H1 (cell line): ENCODE measurements at regions not wholly inside any gene's neighbourhood (a gene's known extent, or its start where the extent isn't known, plus 50 kb on each side); places are given as distances from the start of the nearest gene placed in this dataset.

Experiments used
- CTCF ChIA-PET: fragments of 300-600 bp; sonication (Branson Sonifier 250); formaldehyde crosslinking; loops from one replicate; lab custom pipeline; 2021; ENCODE audit not compliant: partially characterized antibody; lab: Charles Lee
- POLR2A ChIA-PET: fragments of 300-600 bp; sonication (Branson Sonifier 250); formaldehyde crosslinking; loops from one replicate; lab custom pipeline; 2021; ENCODE audit warnings: inconsistent platforms; ENCODE audit not compliant: partially characterized antibody; lab: Charles Lee
- DNase-seq, 2 experiments: peaks; one replicate each; pipeline versions ENCODE4 v3.0.0 to v3.0.0-alpha.2; 2010 to 2022; ENCODE audit warnings: low spot score in 2 of 2, low read depth in 1 of 2, mixed read lengths in 1 of 2
- FAIRE-seq: peaks from 2 replicates; lab custom pipeline; 2011; peaks lifted over from hg19 to GRCh38; lab: Jason Lieb, UNC
- H2AFZ ChIP-seq: 2 replicates; pipeline ENCODE4 v1.8.1; 2012; ENCODE audit warnings: low read length, inconsistent platforms
- H2AK5ac ChIP-seq: 2 replicates; pipeline ENCODE4 v1.6.1; 2013; ENCODE audit warnings: low read depth, low read length
- H2BK120ac ChIP-seq: replicated peaks from 2 replicates; pipeline ENCODE3; 2013; ENCODE audit warnings: low read depth, low read length, inconsistent platforms
- H2BK12ac ChIP-seq: 2 replicates; pipeline ENCODE4 v1.6.1; 2013; ENCODE audit warnings: low read depth, low read length
- H2BK15ac ChIP-seq: 2 replicates; pipeline ENCODE4 v1.6.1; 2013; ENCODE audit warnings: low read length
- H2BK20ac ChIP-seq: 2 replicates; pipeline ENCODE4 v1.6.1; 2013; ENCODE audit warnings: low read length
- H2BK5ac ChIP-seq: 2 replicates; pipeline ENCODE4 v1.6.1; 2013; ENCODE audit warnings: low read depth, low read length
- H3K14ac ChIP-seq: 2 replicates; pipeline ENCODE4 v1.6.1; 2013; ENCODE audit warnings: inconsistent platforms; ENCODE audit not compliant: insufficient read length
- H3K18ac ChIP-seq: 2 replicates; pipeline ENCODE4 v1.6.1; 2013; ENCODE audit warnings: low read length; ENCODE audit errors: extremely low read depth
- H3K23ac ChIP-seq: 2 replicates; pipeline ENCODE4 v1.6.1; 2013; ENCODE audit warnings: inconsistent platforms; ENCODE audit not compliant: insufficient read length
- H3K23me2 ChIP-seq: 2 replicates; pipeline ENCODE4 v1.6.1; 2013; ENCODE audit warnings: low read depth, low read length
- H3K27ac ChIP-seq: 2 replicates; pipeline ENCODE4 v1.6.1; 2011; ENCODE audit warnings: low read depth, low read length, inconsistent platforms
- H3K27me3 ChIP-seq, 4 experiments: replicated peaks in 1 of 4; 1 replicate in 1 of 4; 2 replicates in 3 of 4; pipeline versions ENCODE4 v1.6.1 to v1.8.1; 2011 to 2013; ENCODE audit warnings: low read length in 3 of 4, mild to moderate bottlenecking in 3 of 4, inconsistent platforms in 2 of 4, mixed read lengths in 2 of 4, moderate library complexity in 1 of 4; ENCODE audit not compliant: control insufficient read depth in 3 of 4, insufficient read depth in 3 of 4; ENCODE audit errors: extremely low read depth in 1 of 4
- H3K36me3 ChIP-seq, 4 experiments: 2 replicates each; pipeline versions ENCODE4 v1.6.1 to v1.8.1; 2011 to 2013; ENCODE audit warnings: mild to moderate bottlenecking in 4 of 4, low read length in 3 of 4, moderate library complexity in 2 of 4, control low read depth in 1 of 4, inconsistent platforms in 1 of 4; ENCODE audit not compliant: insufficient read depth in 4 of 4, control insufficient read depth in 2 of 4
- H3K4ac ChIP-seq: replicated peaks from 2 replicates; pipeline ENCODE3; 2013; ENCODE audit warnings: low read length, low read depth, mixed read lengths, inconsistent platforms; ENCODE audit not compliant: insufficient read length
- H3K4me1 ChIP-seq, 4 experiments: replicated peaks in 1 of 4; 1 replicate in 1 of 4; 2 replicates in 3 of 4; pipeline versions ENCODE4 v1.6.1 to v1.8.1; 2011 to 2013; ENCODE audit warnings: low read length in 3 of 4, inconsistent platforms in 2 of 4, mixed read lengths in 1 of 4; ENCODE audit not compliant: insufficient read depth in 4 of 4, control insufficient read depth in 3 of 4
- H3K4me2 ChIP-seq, 2 experiments: 2 replicates each; pipeline versions ENCODE4 v1.6.1 to v1.8.1; 2011 to 2013; ENCODE audit warnings: low read depth in 2 of 2, low read length in 2 of 2, control low read depth in 1 of 2, inconsistent platforms in 1 of 2, mild to moderate bottlenecking in 1 of 2; ENCODE audit not compliant: insufficient read depth in 1 of 2
- H3K4me3 ChIP-seq, 4 experiments: fragments of 200-600, 300-600 bp in 1 of 4; sonication (generic), shearing (Covaris generic), sonication (Bioruptor Twin) in 1 of 4; 2 replicates each; pipeline versions ENCODE4 v1.5.1 to v1.8.1; 2011 to 2016; ENCODE audit warnings: low read length in 4 of 4, low read depth in 3 of 4, control low read depth in 2 of 4, inconsistent platforms in 2 of 4, mild to moderate bottlenecking in 2 of 4, mixed read lengths in 1 of 4, moderate library complexity in 1 of 4; ENCODE audit not compliant: insufficient read depth in 2 of 4; ENCODE audit errors: extremely low read depth in 1 of 4
- H3K56ac ChIP-seq: replicated peaks from 2 replicates; pipeline ENCODE3; 2013; ENCODE audit warnings: low read depth, mild to moderate bottlenecking, mixed read lengths, low read length, inconsistent platforms; ENCODE audit not compliant: insufficient read length
- H3K79me1 ChIP-seq: 2 replicates; pipeline ENCODE4 v1.6.1; 2013; ENCODE audit warnings: low read depth, low read length, control low read depth
- H3K79me2 ChIP-seq, 2 experiments: 2 replicates each; pipeline versions ENCODE4 v1.6.1 to v1.8.1; 2012 to 2013; ENCODE audit warnings: low read length in 2 of 2, mild to moderate bottlenecking in 2 of 2, inconsistent platforms in 1 of 2; ENCODE audit not compliant: insufficient read depth in 2 of 2, control insufficient read depth in 1 of 2
- H3K9ac ChIP-seq, 4 experiments: replicated peaks in 1 of 4; 1 replicate in 1 of 4; 2 replicates in 3 of 4; pipeline versions ENCODE4 v1.6.1 to v1.8.1; 2011 to 2013; ENCODE audit warnings: low read depth in 3 of 4, low read length in 3 of 4, control low read depth in 2 of 4, mild to moderate bottlenecking in 2 of 4, moderate library complexity in 2 of 4, inconsistent platforms in 1 of 4; ENCODE audit errors: extremely low read depth in 1 of 4
- H3K9me3 ChIP-seq, 2 experiments: 2 replicates each; pipeline versions ENCODE4 v1.6.1 to v1.8.1; 2012 to 2013; ENCODE audit warnings: mild to moderate bottlenecking in 2 of 2, moderate library complexity in 2 of 2, control low read depth in 1 of 2, inconsistent platforms in 1 of 2, low read depth in 1 of 2, low read length in 1 of 2, mixed read lengths in 1 of 2; ENCODE audit not compliant: insufficient read depth in 2 of 2
- H4K20me1 ChIP-seq, 2 experiments: replicated peaks in 1 of 2; 2 replicates each; pipeline versions ENCODE3 to v1.8.1; 2011 to 2013; ENCODE audit warnings: inconsistent platforms in 2 of 2, low read length in 2 of 2, mild to moderate bottlenecking in 1 of 2; ENCODE audit not compliant: insufficient read depth in 2 of 2, control insufficient read depth in 1 of 2
- H4K5ac ChIP-seq: 2 replicates; pipeline ENCODE4 v1.6.1; 2013; ENCODE audit warnings: low read length, low read depth, mixed read lengths, inconsistent platforms; ENCODE audit not compliant: insufficient read length
- H4K8ac ChIP-seq: 2 replicates; pipeline ENCODE4 v1.8.0; 2013; ENCODE audit warnings: mild to moderate bottlenecking, moderate library complexity, low read length, inconsistent platforms; ENCODE audit not compliant: insufficient read depth; ENCODE audit errors: extremely low read depth
- H4K91ac ChIP-seq: replicated peaks from 2 replicates; pipeline ENCODE3; 2013; ENCODE audit warnings: low read length, mixed read lengths, inconsistent platforms; ENCODE audit not compliant: insufficient read length
- ASH2L ChIP-seq: fragments of 200-600, 300-600 bp; sonication (generic); IDR thresholded peaks from one replicate; pipeline ENCODE4 v1.7.1; 2017; ENCODE audit warnings: low read length
- BACH1 ChIP-seq: IDR thresholded peaks from 2 replicates; pipeline ENCODE4 v1.6.1; 2012; ENCODE audit warnings: low read length, improper control_type of control experiment
- CBX5 ChIP-seq: fragments of 300-800, 300-1000 bp; sonication (generic); IDR thresholded peaks from 2 replicates; pipeline ENCODE4 v1.7.1; 2016; ENCODE audit warnings: antibody characterized with exemption, low read length, low read depth
- CBX8 ChIP-seq: fragments of 300-800, 300-1000 bp; sonication (generic); IDR thresholded peaks from 2 replicates; pipeline ENCODE4 v1.7.1; 2016; ENCODE audit warnings: low read depth, low read length, borderline replicate concordance
- HDAC6 ChIP-seq: IDR thresholded peaks from one replicate; pipeline ENCODE4 v1.7.1; 2012; ENCODE audit warnings: low read depth, mild to moderate bottlenecking, inconsistent platforms, low read length, moderate library complexity
- KDM4A ChIP-seq: IDR thresholded peaks from one replicate; pipeline ENCODE4 v1.7.1; 2012; ENCODE audit warnings: low read depth, mild to moderate bottlenecking, moderate library complexity, low read length, inconsistent platforms; ENCODE audit not compliant: severe bottlenecking
- POLR2A ChIP-seq, 2 experiments: IDR thresholded peaks; 1 replicate in 1 of 2; 2 replicates in 1 of 2; pipeline ENCODE4 v1.6.1; 2011; ENCODE audit warnings: low read depth in 2 of 2, low read length in 2 of 2, mild to moderate bottlenecking in 2 of 2; ENCODE audit errors: control extremely low read depth in 1 of 2
- POU5F1 ChIP-seq: IDR thresholded peaks from 2 replicates; pipeline ENCODE4 v1.6.1; 2011; ENCODE audit warnings: low read depth, mild to moderate bottlenecking, low read length, moderate library complexity
- RAD21 ChIP-seq, 2 experiments: IDR thresholded peaks in 1 of 2; conservative IDR thresholded peaks in 1 of 2; 2 replicates each; pipeline ENCODE4 v1.6.1; 2011; ENCODE audit warnings: low read depth in 2 of 2, low read length in 2 of 2, improper control_type of control experiment in 1 of 2, inconsistent platforms in 1 of 2, mild to moderate bottlenecking in 1 of 2, moderate library complexity in 1 of 2
- SAP30 ChIP-seq: fragments of 300-600 bp; sonication (generic); IDR thresholded peaks from 2 replicates; pipeline ENCODE4 v1.7.1; 2012; ENCODE audit warnings: low read length, moderate library complexity, mild to moderate bottlenecking, inconsistent platforms; ENCODE audit not compliant: insufficient read depth, insufficient replicate concordance
- SIRT6 ChIP-seq: IDR thresholded peaks from one replicate; pipeline ENCODE4 v1.7.1; 2012; ENCODE audit warnings: low read length, inconsistent platforms
- WGBS, 2 experiments: shearing (Covaris generic) in 1 of 2; methylation state at CpG; one replicate each; pipeline versions ENCODE4 v1.1.6 to v1.1.7; 2013 to 2015; ENCODE audit warnings: low lambda C conversion rate in 2 of 2, mixed read lengths in 2 of 2, inconsistent platforms in 1 of 2, low coverage in 1 of 2, missing lambda C conversion rate in 1 of 2; ENCODE audit not compliant: insufficient replicate concordance in 2 of 2, insufficient coverage in 1 of 2, insufficient read length in 1 of 2; ENCODE audit errors: extremely low coverage in 1 of 2, missing lambda C conversion rate in 1 of 2; 5-methylcytosine and 5-hydroxymethylcytosine counted together
- TF ChIP-seq, protein P1 (sequence below): IDR thresholded peaks from 2 replicates; pipeline ENCODE4 v1.6.1; 2012; ENCODE audit warnings: low read length, inconsistent platforms
- TF ChIP-seq, protein P2 (sequence below): IDR thresholded peaks from 2 replicates; pipeline ENCODE4 v1.6.1; 2011; ENCODE audit warnings: low read depth, mild to moderate bottlenecking, low read length; ENCODE audit not compliant: insufficient read depth

DNA sequence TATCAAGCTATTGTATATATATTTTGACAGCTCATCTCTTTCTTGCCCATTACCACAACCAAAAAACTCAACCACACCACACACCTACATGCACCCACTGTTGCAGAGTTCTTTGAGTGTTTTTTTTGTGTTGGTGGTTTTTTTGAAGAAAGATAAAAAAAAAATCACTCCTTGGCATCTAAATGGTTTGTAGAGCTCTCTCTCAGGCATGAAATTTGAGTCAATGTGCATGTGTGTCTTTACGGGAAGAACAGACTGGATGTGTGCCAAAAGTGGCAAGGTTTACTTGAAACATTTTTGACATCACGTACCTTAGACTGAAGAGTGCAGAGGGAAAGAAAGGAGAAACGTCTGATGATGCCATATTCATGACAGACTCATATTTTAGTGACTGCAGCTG, 154.2 kb downstream of the FHIP1A start:
- Histone ChIP-seq H3K23me2 (no peaks in the 10 kb centered on the region), H3K4me1 (peaks cover 0 to 3% (median under 1%) of the 10 kb centered on the region in 4 experiments; a peak in 1 of 7 replicates), H2BK12ac (no peak overlapping the region), H3K4ac (no peak overlapping the region), H4K8ac (no peak overlapping the region), H3K9me3 (no peaks in the 10 kb centered on the region), H4K5ac (no peak overlapping the region), H3K36me3 (no peaks in the 10 kb centered on the region), H3K23ac (no peak overlapping the region), H3K79me1 (no peaks in the 10 kb centered on the region), H3K9ac (no peak overlapping the region), H3K79me2 (peaks cover 0 to 46% of the 10 kb centered on the region in 2 experiments; a peak in 2 of 4 replicates), H3K14ac (no peak overlapping the region), H2BK5ac (no peak overlapping the region), H2BK120ac (no peak overlapping the region), H3K56ac (no peak overlapping the region), H2BK20ac (no peak overlapping the region), H3K18ac (no peak overlapping the region), H2AFZ (no peak overlapping the region), H3K4me3 (no peak overlapping the region), H3K27ac (no peak overlapping the region), H4K91ac (no peak overlapping the region), H4K20me1 (no peaks in the 10 kb centered on the region), H2AK5ac (no peak overlapping the region), H3K27me3 (no peaks in the 10 kb centered on the region), H3K4me2 (no peak overlapping the region), H2BK15ac (no peak overlapping the region)
- DNase-seq (no peak), FAIRE-seq (peak; percentile 39)
- POLR2A ChIA-PET = no interaction called here
- CTCF ChIA-PET = interaction anchor here (0.9 to 1.9 kb wide), 4 partner anchors 8 to 82 kb away, joined by 3 to 5 read pairs (median 3); no protein-coding TSS in a partner anchor
- 96% methylated on average over 3 of the region's 3 CpGs; no CpG with 5 or more reads in 1 of the 2 experiments for WGBS, 2 experiments
- TF ChIP-seq, protein P1, sequence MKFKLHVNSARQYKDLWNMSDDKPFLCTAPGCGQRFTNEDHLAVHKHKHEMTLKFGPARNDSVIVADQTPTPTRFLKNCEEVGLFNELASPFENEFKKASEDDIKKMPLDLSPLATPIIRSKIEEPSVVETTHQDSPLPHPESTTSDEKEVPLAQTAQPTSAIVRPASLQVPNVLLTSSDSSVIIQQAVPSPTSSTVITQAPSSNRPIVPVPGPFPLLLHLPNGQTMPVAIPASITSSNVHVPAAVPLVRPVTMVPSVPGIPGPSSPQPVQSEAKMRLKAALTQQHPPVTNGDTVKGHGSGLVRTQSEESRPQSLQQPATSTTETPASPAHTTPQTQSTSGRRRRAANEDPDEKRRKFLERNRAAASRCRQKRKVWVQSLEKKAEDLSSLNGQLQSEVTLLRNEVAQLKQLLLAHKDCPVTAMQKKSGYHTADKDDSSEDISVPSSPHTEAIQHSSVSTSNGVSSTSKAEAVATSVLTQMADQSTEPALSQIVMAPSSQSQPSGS = no peak
- TF ChIP-seq KDM4A = no peak
- TF ChIP-seq BACH1 = no peak
- no peak for TF ChIP-seq SAP30
- no peak for TF ChIP-seq CBX5
- no peak for TF ChIP-seq POU5F1
- no peak for TF ChIP-seq CBX8
- TF ChIP-seq, protein P2, sequence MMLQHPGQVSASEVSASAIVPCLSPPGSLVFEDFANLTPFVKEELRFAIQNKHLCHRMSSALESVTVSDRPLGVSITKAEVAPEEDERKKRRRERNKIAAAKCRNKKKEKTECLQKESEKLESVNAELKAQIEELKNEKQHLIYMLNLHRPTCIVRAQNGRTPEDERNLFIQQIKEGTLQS = no peak
- TF ChIP-seq ASH2L = no peak
- TF ChIP-seq HDAC6 = no peak
- no peak for TF ChIP-seq SIRT6
- no peak for TF ChIP-seq RAD21 (IDR thresholded peaks at IDR 0.05 in 1 of 2, conservative IDR thresholded peaks at IDR 0.05 in 1 of 2; ENCODE audit: low read depth in 2 of 2, low read length in 2 of 2)
- TF ChIP-seq POLR2A (IDR thresholded peaks at IDR 0.05; ENCODE audit: control extremely low read depth in 1 of 2, low read depth in 2 of 2, low read length in 2 of 2) = no peak
